ENCODE measurements at regions not wholly inside any gene's neighbourhood (a gene's known extent, or its start where the extent isn't known, plus 50 kb on each side); places are given as distances from the start of the nearest gene placed in this dataset.

GRCh38 chr3:197392961-197393360 lies 94.5 kb upstream of the DLG1 start:
- no peak for TF ChIP-seq CTCF (IDR thresholded peaks at IDR 0.05)
- TF ChIP-seq POLR2A (IDR thresholded peaks at IDR 0.05): no peak
